ENCODE measurements at regions not wholly inside any gene's neighbourhood (a gene's known extent, or its start where the extent isn't known, plus 50 kb on each side); places are given as distances from the start of the nearest gene placed in this dataset.
"Not testable (repeated sequence)": the region's sequence is repeated elsewhere in the genome, so short reads cannot be mapped to it uniquely, and the experiment has no call there.

DNA sequence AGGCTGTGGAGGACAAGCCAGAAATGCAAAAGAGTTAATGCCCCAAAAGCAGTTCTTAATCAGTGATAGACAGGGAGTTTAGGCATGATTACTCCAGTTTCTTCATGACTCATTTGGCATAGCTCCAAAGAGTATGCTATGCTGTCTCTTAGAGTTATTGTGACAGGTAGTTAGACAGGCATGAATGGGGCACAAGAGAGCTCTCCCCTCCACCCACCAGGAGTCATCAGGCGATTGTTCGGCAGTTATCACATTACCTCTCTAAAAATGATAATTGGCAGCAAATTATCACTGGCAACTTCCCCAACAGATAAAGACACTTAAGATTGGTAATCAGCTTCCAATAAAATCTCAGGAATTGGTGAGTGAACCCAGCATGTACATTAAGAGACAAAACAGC is 320.1 kb downstream of the DAD1 start:
- intact Hi-C loops (cut with micrococcal nuclease), result loop anchor here (5.0 kb wide), 1 partner anchor 42 kb away; no protein-coding TSS in a partner anchor

DNA sequence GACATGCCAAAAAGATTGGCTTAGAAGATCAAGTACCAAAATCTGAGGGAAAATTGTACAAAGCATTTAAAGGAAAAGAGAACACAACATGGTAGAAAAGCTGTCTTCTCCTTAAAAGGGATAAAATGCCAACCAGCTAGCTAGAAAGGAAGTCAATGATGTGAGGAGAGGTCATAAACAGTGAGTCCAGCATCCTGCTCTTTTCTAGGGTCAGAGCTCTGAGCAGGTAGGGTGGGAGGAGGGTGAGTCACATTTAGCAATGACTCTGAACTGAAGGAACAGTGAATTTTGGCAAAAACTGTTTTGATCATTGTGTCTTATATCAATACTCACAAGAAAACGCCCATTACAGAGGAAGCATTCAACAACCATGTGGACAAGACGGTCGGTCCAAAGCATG is 322.3 kb downstream of the DAD1 start:
- intact Hi-C loops (cut with micrococcal nuclease), result loop anchor here (5.0 kb wide), 1 partner anchor 39 kb away; no protein-coding TSS in a partner anchor

DNA sequence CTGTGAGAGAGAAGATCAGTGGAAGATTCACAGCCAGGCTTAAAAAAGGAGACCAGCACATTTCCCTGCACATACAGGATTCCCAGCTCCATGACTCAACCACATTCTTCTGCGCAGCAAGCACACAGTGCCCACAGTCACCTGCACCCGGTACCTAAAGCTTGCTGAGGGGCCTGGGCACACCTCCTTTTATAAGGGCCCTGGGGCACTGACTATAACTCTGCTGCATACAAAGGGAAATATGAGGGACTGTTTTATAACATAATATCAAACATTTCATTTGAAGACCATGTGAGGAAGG is 322.9 kb downstream of the DAD1 start:
- intact Hi-C loops (cut with micrococcal nuclease), result loop anchor here (5.0 kb wide), 1 partner anchor 39 kb away; no protein-coding TSS in a partner anchor

DNA sequence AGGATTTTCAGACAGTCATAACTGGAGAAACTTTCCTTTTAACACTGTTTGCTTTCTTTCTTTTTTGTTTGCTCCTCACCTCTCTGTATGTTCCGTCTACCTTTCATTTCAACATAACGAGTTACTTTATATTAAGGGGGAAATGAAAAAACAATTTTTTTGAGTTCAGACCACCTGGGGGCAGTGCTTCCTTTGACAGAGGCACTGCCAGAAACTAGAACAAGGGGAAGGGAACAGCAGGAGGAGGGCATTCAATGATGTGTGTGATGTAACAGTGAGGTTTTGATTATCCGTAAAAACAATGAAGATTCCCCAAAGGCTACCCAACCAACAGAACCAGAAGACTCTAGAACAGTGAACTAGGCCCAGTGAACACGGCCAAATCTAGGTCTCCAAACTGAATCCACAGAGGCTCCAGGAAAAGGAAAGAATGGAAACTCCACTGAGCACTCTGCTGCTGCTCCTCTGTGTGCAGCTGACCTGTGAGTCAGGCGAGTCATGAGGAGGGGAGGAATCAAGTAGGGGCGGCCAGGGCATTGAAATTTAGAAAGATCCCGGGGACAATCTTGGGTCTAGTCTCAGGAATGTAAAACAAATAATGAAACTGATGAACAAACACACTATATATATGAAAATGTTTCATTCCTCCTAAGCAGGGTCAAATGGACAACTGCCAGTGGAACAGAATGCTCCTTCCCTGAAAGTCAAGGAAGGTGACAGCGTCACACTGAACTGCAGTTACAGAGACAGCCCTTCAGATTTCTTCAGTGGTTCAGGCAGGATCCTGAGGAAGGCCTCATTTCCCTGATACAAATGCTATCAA is 323.5 kb downstream of the DAD1 start:
- intact Hi-C loops (cut with micrococcal nuclease), result loop anchor here (5.0 kb wide), 1 partner anchor 38 kb away; no protein-coding TSS in a partner anchor

DNA sequence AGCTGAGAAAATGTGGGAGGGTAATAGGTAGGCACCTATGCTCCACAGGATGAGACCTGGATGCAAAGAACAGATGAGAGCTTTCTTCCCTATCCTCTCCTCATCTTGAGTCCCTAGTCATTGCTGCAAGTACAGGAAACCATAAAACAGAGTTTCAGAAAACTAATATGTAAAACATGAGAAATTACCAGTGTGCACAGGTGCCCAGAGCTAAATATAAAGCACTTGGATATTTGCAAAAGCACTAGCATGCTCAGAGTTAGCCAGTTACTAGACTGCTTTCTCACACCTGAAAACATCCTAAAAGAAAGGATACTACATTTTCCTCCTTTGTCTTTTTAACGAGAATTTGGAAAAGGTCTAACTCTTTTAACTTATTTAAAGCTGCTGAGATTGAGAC is 324.3 kb downstream of the DAD1 start:
- intact Hi-C loops (cut with micrococcal nuclease), result loop anchor here (5.0 kb wide), 1 partner anchor 37 kb away; no protein-coding TSS in a partner anchor

DNA sequence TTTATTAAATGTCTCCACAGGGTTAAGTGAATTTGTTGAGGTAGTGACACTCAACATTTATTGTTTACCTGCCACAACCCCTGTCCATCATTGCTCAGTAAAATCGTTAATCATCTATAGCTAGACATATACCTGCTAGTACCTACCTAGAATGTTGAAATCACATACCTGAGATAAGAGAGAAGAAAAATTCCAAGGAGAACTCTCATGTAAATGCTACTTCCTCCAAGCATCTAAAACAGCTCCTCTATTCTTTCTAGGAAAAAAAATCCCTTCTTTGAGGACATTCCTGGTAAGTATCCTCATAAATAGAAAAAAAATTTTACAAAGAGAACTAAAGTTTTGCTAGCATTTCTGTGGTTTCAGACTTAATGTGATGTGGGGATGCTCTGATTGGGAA is 325.1 kb downstream of the DAD1 start:
- intact Hi-C loops (cut with micrococcal nuclease), result no loop called here

DNA sequence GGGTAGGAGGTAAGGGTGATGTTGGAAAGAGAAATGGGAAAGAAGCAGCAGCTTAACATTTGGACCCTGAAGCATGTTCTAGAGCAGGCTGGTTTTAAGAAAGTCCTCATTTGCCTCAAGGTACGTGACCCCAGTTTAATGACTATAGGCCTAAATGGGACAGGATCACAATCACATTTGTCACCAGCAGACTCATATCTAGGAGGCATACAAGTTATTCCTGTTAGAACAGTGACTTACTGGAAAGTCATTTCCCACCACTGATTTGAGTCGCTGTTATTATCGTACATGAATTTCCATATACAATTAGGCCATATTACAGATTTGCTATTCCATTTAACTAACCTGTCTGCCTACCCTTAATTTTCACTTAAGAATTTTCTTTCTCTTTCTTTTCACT is 326.1 kb downstream of the DAD1 start:
- intact Hi-C loops (cut with micrococcal nuclease), result no loop called here

DNA sequence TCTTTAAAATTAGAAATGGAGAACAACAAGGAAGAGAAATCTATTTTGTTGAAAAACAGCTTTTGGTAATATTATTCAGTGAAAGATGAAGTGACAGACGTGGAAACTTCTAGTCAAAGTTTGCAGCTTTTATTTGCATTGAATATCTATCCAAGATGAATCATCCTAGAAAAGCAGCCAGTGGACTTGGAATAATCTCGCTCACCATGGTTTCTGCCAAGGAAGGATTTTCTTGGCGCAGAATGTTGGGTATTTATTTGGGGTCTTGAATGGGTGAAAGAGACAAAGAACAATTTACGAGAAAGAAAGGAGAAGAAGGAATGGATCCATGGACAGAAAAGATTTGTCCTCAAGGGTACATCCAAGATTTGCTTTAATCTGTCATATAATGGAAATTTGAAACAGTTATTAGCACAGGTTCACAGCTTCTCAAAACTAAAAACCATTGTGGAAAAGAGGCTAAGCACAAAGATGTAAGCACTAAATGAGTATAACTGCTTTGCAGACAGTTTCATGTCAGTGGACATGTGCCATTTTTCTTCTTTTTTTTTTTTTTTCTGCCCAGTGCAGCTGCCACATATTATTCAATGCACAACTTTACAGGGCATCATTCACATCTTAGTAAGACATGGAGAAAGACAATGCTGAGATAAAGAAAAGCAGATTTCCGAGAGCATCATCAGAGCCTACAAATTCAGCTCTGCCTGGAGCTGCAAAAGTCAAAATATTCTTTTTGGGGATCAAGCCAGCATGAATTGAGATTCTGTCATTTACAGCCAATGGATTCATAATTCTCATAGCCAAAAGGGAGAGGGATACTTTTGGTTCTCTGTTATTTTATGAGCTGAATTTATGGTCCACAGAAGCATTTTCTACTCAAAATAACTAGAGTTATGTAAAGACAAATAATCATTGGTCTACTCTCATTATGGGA is 333.7 kb downstream of the DAD1 start:
- intact Hi-C loops (cut with micrococcal nuclease), result no loop called here

DNA sequence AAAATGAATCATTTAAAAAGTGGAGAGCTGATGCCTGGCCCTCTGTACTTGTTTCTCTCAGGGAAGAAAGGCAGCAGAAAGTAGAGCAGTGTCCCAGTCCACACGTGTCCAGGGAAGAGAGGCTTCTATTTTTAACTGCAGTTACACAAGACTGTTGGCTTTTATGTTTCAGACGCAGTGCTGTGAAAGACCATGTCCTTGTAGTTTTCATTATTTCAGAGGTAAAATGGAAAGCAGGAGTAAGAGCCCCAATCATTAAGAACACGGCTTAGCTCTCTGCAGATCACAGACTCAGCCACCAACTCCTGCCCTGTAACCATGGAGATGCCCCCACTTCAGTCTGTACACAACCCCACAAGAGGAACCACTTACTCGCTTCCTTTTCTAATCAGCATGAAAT is 336.3 kb downstream of the DAD1 start:
- intact Hi-C loops (cut with micrococcal nuclease), result no loop called here

DNA sequence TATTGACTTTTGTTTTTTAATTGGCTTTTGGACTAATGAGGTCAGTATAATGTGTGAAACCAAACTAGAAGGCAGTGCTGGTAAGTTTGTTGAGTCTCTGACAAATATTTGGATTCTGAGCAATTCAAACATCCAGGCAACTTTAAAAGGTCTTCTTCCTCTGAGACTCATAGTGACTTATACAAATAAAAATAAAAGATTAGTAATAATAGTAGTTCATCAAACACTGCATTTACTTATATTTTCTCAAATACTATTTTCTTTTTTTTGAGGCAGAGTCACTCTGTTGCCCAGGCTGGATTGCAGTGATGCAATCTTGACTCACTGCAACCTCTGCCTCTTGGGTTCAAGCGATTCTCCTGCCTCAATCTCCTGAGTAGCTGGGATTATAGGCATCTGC is 337.9 kb downstream of the DAD1 start:
- intact Hi-C loops (cut with micrococcal nuclease), result no loop called here

DNA sequence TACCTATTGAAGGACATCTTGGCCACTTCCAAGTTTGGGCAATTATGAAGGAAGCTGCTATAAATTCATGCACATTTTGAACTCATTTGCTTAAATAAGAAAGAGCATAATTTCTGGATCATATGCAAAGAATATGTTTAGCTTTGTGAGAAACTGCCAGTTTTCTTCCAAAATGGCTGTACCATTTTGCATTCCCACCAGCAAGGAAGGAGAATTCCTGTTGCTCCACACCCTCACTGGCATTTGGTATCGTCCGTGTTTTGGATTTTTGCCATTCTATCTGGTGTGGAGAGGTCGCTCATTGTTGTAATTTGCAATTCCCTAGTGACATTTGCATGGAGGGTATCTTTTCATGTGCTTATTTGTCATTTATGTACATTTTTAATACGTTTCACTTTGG is 339.3 kb downstream of the DAD1 start:
- intact Hi-C loops (cut with micrococcal nuclease), result no loop called here

DNA sequence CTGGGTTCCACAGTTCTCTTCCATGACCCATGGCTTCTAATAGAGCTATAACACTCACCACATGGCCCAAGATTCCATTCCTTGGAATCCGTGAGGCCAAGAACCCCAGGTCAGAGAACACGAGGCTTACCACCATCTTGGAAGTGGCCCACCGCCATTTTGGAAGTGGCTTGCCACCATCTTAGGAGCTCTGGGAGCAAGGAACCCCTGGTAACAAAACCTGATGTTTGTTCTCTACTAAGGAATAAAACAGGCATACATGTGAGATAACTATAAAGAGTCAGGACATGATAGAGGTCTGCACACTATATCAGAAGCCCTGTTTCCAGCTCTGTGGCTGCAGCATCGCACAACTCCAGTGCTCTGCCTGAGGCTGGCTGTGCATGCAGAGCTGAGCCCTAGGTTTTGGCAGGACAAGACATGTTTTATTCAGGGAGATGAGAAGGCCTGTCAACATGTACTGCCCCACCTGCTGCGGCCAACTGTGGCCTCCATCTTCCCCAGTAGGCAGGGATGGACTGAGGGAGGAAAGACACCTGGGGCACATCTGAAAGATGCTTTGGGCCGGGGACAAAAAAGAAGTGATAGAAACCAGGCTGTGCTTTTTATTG is 344.9 kb downstream of the DAD1 start:
- intact Hi-C loops (cut with micrococcal nuclease), result no loop called here

DNA sequence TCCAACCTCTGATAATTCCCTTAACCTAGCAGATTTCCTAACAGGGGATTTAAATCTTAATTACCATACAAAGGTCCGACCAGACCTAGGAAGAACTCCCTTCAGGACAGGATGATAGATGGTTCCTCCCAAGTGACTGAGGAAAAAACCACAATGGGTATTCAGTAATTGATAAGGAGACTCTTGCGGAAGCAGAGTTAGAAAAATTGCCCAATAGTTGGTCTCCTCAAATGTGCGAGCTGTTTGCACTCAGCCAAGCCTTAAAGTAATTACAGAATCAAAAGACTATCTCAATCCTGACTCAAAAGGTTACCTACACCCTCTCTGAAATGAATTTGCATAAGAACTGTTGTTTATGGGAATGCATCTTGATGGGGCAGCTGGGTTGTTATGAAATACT is 350.7 kb downstream of the DAD1 start:
- intact Hi-C loops (cut with micrococcal nuclease), result not testable (repeated sequence)

DNA sequence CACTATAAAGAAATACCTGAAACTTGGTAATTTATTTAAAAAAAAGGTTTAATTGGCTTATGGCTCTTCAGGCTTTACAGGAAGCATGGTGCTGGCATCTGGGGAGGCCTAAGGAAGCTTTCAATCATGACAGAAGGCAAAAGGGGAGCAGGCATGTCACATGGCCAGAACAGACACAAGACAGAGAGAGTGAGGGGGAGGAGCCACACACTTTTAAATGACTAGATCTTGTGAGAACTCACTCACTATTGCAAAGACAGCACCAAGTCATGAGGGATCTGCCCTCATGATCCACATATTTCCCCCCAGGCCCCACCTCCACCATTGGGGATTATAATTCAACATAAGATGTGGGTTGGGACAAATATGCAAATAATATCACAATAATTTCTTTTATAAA is 355.6 kb downstream of the DAD1 start:
- intact Hi-C loops (cut with micrococcal nuclease), result no loop called here

DNA sequence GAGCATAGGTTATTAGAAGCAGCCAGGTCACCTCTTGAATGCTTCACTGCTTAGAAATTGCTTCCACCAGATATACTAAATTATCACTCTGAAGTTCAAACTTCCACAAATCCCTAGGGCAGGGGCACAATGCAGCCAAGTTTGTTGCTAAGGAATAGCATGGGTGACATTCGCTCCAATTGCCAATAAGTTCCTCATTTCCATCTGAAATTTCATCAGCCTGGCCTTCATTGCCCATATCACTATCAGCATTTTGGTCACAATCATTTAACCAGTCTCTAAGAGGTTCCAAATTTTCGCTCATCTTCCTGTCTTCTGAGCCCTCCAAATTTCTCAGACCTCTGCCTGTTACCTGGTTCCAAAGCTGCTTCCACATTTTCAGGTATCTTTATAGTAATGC is 356.1 kb downstream of the DAD1 start:
- intact Hi-C loops (cut with micrococcal nuclease), result no loop called here

DNA sequence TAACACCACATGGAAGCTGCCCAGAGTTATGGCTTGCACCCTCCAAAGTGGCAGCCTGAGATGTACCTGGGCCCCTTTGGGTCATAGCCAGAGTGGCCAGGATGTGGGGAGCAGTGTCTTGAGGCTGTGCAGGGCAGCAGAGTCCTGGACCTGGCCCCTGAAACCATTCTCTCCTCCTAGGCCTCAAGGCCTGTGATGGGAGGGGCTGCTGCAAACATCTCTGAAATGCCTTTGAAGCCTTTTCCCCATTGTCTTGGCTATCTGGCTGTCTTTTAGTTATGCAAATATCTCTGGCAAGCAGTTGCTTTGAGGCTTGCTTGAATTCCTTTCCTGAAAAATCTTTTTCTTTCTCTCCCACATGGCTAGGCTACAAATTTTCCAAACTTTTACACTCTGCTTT is 356.5 kb downstream of the DAD1 start:
- intact Hi-C loops (cut with micrococcal nuclease), result no loop called here

DNA sequence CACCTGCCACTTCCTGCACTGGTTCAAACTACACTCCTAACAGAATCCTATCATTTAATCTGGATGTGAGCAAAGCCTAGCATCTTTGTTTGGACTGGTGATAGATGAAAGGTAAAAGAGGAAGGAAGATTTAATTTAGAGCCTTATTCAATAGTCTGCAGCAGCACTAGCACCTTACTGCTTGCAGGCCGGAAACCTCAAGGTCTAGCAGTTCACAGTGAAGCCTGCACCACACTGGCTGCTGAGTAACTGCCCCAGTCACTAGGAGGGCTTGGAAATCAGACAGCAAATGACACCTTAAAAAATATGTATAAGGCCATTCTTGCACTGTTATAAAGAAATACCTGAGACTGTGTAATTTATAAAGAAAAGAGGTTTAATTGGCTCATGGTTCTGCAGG is 358.0 kb downstream of the DAD1 start:
- intact Hi-C loops (cut with micrococcal nuclease), result no loop called here

DNA sequence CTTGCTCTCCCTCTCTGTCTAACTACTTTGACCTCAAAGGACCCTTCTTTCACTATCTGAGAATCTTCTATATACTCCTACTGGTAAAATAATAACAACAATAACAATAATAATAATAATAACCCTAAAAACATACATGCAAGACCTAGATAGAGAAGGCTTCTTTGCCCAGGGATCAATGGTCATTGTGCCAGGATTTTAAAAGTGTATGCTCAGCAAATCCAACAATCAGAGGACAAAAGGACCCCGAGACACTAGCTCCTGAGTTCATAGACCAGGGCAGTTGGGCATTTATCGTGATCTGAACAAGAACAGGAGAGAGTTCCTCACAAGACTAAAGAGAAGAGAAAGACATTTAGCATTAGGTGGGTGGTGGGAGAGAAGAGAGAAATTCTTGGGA is 358.5 kb downstream of the DAD1 start:
- intact Hi-C loops (cut with micrococcal nuclease), result no loop called here

DNA sequence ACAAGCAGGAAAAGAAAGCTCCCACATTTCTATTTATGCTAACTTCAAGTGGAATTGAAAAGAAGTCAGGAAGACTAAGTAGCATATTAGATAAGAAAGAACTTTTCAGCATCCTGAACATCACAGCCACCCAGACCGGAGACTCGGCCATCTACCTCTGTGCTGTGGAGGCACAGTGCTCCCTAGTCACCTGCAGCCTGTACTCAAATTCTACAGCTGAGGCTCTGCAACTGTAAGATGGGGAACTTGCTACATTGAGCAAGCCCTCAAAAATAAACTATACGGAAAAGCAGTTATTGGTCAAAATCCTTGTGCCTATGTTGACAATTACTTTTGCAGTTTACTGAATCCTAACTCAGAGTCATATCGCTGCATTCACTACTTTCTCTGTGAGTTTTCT is 361.9 kb downstream of the DAD1 start:
- intact Hi-C loops (cut with micrococcal nuclease), result loop anchor here (2.0 to 10.0 kb wide), 6 partner anchors 40 to 330 kb away; no protein-coding TSS in a partner anchor

DNA sequence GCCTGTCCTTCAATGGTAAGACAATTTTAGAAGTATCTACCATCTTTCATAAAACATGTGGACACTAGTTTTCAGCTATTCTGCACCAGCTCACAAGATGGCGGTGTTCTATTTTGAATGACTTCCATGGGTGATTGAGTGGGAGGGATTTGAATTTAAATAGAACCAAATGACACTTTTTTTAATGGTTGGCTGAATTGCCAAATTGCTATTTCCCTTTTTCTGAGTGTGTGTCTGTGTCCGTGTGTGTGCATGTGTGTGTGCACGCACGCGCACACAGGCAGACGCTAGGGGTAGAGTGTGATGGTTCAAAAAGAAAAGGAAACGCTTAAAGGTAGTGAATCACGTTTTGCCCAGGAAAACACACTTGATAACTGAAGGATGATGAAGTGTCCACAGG is 362.6 kb downstream of the DAD1 start:
- intact Hi-C loops (cut with micrococcal nuclease), result loop anchor here (2.0 to 10.0 kb wide), 6 partner anchors 41 to 330 kb away; no protein-coding TSS in a partner anchor

DNA sequence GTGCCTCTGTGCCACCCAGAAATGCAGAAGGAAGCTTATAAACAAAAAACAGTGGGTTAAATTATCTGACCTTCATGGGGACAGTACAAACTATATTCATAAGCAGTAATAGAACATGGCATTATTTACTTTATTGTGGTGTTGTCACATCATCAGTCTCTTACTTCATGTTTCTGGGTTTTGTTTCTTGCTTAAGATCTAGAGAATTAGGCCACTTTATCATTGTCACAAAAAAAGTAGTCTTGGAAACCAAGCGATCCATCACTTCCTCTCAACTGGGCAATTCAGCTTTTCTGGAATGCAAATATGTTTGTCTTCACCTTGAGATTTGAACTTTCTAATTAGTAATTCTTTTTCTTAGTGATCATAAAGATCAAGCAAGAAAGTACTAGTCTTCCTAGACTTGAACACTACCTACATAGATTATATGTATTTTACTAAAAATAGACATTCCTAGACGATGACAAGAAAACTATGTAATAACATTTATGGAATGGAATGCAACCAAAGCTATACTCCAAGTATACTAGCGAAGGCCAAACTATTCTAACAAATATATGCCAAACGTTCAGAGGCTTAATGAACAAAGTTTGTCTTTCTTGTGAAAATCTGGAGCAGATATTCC is 363.4 kb downstream of the DAD1 start:
- intact Hi-C loops (cut with micrococcal nuclease), result loop anchor here (2.0 to 10.0 kb wide), 6 partner anchors 42 to 331 kb away; no protein-coding TSS in a partner anchor

Data from T-helper 1 cell treated with Interleukin-12 subunit alpha and Interleukin-12 subunit beta and Interleukin-4 antibody, amounts not matched to agents 30 ng/mL and 1 ng/mL, for 36 hours (primary cell).